ENCODE measurements at regions not wholly inside any gene's neighbourhood (a gene's known extent, or its start where the extent isn't known, plus 50 kb on each side); places are given as distances from the start of the nearest gene placed in this dataset.
"Not testable (repeated sequence)": the region's sequence is repeated elsewhere in the genome, so short reads cannot be mapped to it uniquely, and the experiment has no call there.

DNA sequence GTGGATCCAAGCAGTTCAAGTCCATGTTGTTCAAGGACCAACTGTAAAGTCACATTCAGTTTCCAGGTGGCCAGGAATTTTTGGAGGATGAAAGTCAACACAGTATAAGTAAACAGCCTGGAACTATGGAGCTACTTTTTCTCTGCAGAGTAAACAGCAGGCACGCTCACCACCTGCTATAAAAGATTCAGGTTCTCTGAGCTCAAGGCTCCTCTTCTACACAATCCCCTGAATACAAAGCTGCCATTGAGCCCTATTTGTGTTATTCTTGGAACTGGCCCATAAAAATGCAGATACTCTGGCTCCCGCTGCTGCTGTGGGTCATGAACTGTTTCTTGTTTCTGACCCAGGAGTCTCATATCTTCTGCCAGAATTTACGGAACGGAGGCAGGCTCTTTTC lies 56.9 kb upstream of the PRR5 start:
- H3K4me3 ChIP-seq: no peak overlapping the region
- H3K9me3 ChIP-seq (replicated peaks; ENCODE audit: control insufficient read depth, insufficient read depth, low read length): no peaks in the 10 kb centered on the region
- H3K27me3 ChIP-seq (replicated peaks in 1 of 2; ENCODE audit: control insufficient read depth in 2 of 2, insufficient read depth in 2 of 2, low read length in 1 of 2): no peaks in the 10 kb centered on the region; a peak in 1 of 4 replicates
- H3K27ac ChIP-seq (ENCODE audit: control insufficient read depth, insufficient read depth): no peak overlapping the region
- FAIRE-seq (no peak), DNase-seq (ENCODE audit: low read depth, low spot score) (no peak), ATAC-seq (no peak)
- no peak overlapping the region for H3K4me2 ChIP-seq (ENCODE audit: control insufficient read depth, insufficient read depth)
- H3K9ac ChIP-seq (ENCODE audit: control insufficient read depth, insufficient read depth, low read length): no peak overlapping the region
- in situ Hi-C loops (cut with MboI): no loop called here
- POLR2A ChIA-PET: no interaction called here
- TF ChIP-seq TCF3 (IDR thresholded peaks at IDR 0.05; ENCODE audit: borderline replicate concordance, insufficient read depth, low read depth, low read length): no peak
- no peak for TF ChIP-seq HDAC2 (IDR thresholded peaks at IDR 0.05)
- TF ChIP-seq RCOR1 (conservative IDR thresholded peaks at IDR 0.05; ENCODE audit: low read depth, low read length): no peak
- TF ChIP-seq NR2F1 (conservative IDR thresholded peaks at IDR 0.05): no peak
- no peak for TF ChIP-seq CBX3 (IDR thresholded peaks at IDR 0.05; ENCODE audit: borderline replicate concordance, low read depth)
- no peak for TF ChIP-seq SREBF2 (IDR thresholded peaks at IDR 0.05; ENCODE audit: low read length)
- TF ChIP-seq, protein P1, sequence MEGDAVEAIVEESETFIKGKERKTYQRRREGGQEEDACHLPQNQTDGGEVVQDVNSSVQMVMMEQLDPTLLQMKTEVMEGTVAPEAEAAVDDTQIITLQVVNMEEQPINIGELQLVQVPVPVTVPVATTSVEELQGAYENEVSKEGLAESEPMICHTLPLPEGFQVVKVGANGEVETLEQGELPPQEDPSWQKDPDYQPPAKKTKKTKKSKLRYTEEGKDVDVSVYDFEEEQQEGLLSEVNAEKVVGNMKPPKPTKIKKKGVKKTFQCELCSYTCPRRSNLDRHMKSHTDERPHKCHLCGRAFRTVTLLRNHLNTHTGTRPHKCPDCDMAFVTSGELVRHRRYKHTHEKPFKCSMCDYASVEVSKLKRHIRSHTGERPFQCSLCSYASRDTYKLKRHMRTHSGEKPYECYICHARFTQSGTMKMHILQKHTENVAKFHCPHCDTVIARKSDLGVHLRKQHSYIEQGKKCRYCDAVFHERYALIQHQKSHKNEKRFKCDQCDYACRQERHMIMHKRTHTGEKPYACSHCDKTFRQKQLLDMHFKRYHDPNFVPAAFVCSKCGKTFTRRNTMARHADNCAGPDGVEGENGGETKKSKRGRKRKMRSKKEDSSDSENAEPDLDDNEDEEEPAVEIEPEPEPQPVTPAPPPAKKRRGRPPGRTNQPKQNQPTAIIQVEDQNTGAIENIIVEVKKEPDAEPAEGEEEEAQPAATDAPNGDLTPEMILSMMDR (IDR thresholded peaks at IDR 0.05 in 2 of 3, conservative IDR thresholded peaks at IDR 0.05 in 1 of 3; ENCODE audit: control insufficient read depth in 2 of 3, extremely low read depth in 1 of 3, insufficient read depth in 1 of 3, low read depth in 3 of 3, low read length in 3 of 3): no peak
- TF ChIP-seq ZNF274 (IDR thresholded peaks at IDR 0.05; ENCODE audit: insufficient read depth, insufficient read length): no peak
- TF ChIP-seq JUNB (IDR thresholded peaks at IDR 0.05): no peak
- TF ChIP-seq SMAD5 (IDR thresholded peaks at IDR 0.05; ENCODE audit: low read depth): no peak
- TF ChIP-seq CBX5 (IDR thresholded peaks at IDR 0.05; ENCODE audit: low read depth): no peak
- no peak for TF ChIP-seq ZNF207 (IDR thresholded peaks at IDR 0.05; ENCODE audit: borderline replicate concordance)
- no peak for TF ChIP-seq TARDBP (IDR thresholded peaks at IDR 0.05; ENCODE audit: borderline replicate concordance)
- no peak for TF ChIP-seq MXI1 (IDR thresholded peaks at IDR 0.05; ENCODE audit: low read depth, low read length)
- CTCF ChIA-PET: no interaction called here
- no peak overlapping the region for H2AFZ ChIP-seq (ENCODE audit: control insufficient read depth, low read depth, low read length)
- no peaks in the 10 kb centered on the region for H3K79me2 ChIP-seq (ENCODE audit: control insufficient read depth, insufficient read depth, low read length)
- no peaks in the 10 kb centered on the region for H4K20me1 ChIP-seq (ENCODE audit: control insufficient read depth, insufficient read depth)
- BruUV-seq (replicated peaks): no TSS peak
- H3K4me1 ChIP-seq (ENCODE audit: control insufficient read depth, insufficient read depth, low read length): no peaks in the 10 kb centered on the region
- RAD21 ChIA-PET (ENCODE audit: unreplicated experiment): no interaction called here
- no peaks in the 10 kb centered on the region for H3K36me3 ChIP-seq (ENCODE audit: control insufficient read depth in 2 of 2, insufficient read depth in 2 of 2, low read length in 1 of 2)
- SMC1A ChIA-PET (ENCODE audit: uncharacterized antibody, unreplicated experiment): no interaction called here
- 45% methylated on average over 4 of the region's 4 CpGs for WGBS (ENCODE audit: insufficient coverage, insufficient replicate concordance, low lambda C conversion rate, missing lambda C conversion rate)
- intact Hi-C loops (cut with micrococcal nuclease; ENCODE audit: unreplicated experiment): no loop called here

GRCh38 chr22:44643526-44644101 lies 58.4 kb upstream of the PRR5 start:
- WGBS (ENCODE audit: insufficient coverage, insufficient replicate concordance, low lambda C conversion rate, missing lambda C conversion rate): 66% methylated on average over 18 of the region's 19 CpGs
- not testable (repeated sequence) for BruUV-seq (replicated peaks); FAIRE-seq

More at GRCh38 chr22:44643526-44644101, 58.4 kb upstream of the PRR5 start:
- H3K4me2 ChIP-seq (ENCODE audit: control insufficient read depth, insufficient read depth); H4K20me1 ChIP-seq (ENCODE audit: control insufficient read depth, insufficient read depth); in situ Hi-C loops (cut with MboI); H3K4me3 ChIP-seq; H3K36me3 ChIP-seq (ENCODE audit: control insufficient read depth in 2 of 2, insufficient read depth in 2 of 2, low read length in 1 of 2); H3K79me2 ChIP-seq (ENCODE audit: control insufficient read depth, insufficient read depth, low read length); H3K4me1 ChIP-seq (ENCODE audit: control insufficient read depth, insufficient read depth, low read length); POLR2A ChIA-PET; H2AFZ ChIP-seq (ENCODE audit: control insufficient read depth, low read depth, low read length); H3K9ac ChIP-seq (ENCODE audit: control insufficient read depth, insufficient read depth, low read length); ATAC-seq; H3K27ac ChIP-seq (ENCODE audit: control insufficient read depth, insufficient read depth); H3K27me3 ChIP-seq (replicated peaks in 1 of 2; ENCODE audit: control insufficient read depth in 2 of 2, insufficient read depth in 2 of 2, low read length in 1 of 2); intact Hi-C loops (cut with micrococcal nuclease; ENCODE audit: unreplicated experiment); CTCF ChIA-PET; DNase-seq (ENCODE audit: low read depth, low spot score); H3K9me3 ChIP-seq (replicated peaks; ENCODE audit: control insufficient read depth, insufficient read depth, low read length); SMC1A ChIA-PET (ENCODE audit: uncharacterized antibody, unreplicated experiment): not testable (repeated sequence)
- RAD21 ChIA-PET (ENCODE audit: unreplicated experiment): interaction anchor here (1.2 kb wide), 1 partner anchor 33 kb away, joined by 3 read pairs; no protein-coding TSS in a partner anchor
